Endothelial cell of umbilical vein (primary cell): ENCODE measurements at regions not wholly inside any gene's neighbourhood (a gene's known extent, or its start where the extent isn't known, plus 50 kb on each side); places are given as distances from the start of the nearest gene placed in this dataset.
"Not testable (repeated sequence)": the region's sequence is repeated elsewhere in the genome, so short reads cannot be mapped to it uniquely, and the experiment has no call there.

ENCODE experiments used
- EZH2 ChIP-seq: IDR thresholded peaks from 2 replicates; pipeline ENCODE4 v1.6.1; 2012; ENCODE audit warnings: borderline replicate concordance, low read depth, mild to moderate bottlenecking, moderate library complexity, low read length, inconsistent platforms; ENCODE audit not compliant: severe bottlenecking
- GATA2 ChIP-seq: IDR thresholded peaks from 2 replicates; pipeline ENCODE4 v1.7.0; 2011; ENCODE audit warnings: low read depth, mild to moderate bottlenecking, moderate library complexity, mixed read lengths, low read length; ENCODE audit not compliant: insufficient read length, insufficient read depth
- JUN ChIP-seq: IDR thresholded peaks from 2 replicates; pipeline ENCODE4 v1.6.1; 2011; ENCODE audit warnings: borderline replicate concordance, low read depth; ENCODE audit not compliant: insufficient read length, insufficient read depth
- MYC ChIP-seq: IDR thresholded peaks from one replicate; pipeline ENCODE4 v1.6.1; 2011; ENCODE audit warnings: mild to moderate bottlenecking, low read depth, low read length
- POLR2A ChIP-seq: IDR thresholded peaks from 2 replicates; pipeline ENCODE4 v1.6.1; 2012; ENCODE audit warnings: low read depth, mild to moderate bottlenecking, control low read depth, low read length
- POLR2AphosphoS5 ChIP-seq: IDR thresholded peaks from 2 replicates; pipeline ENCODE4 v1.6.1; 2012; ENCODE audit warnings: low read depth, mild to moderate bottlenecking, control low read depth, low read length, moderate library complexity; ENCODE audit not compliant: insufficient read depth
- TF ChIP-seq, protein P1 (sequence below), 2 donors: IDR thresholded peaks; 1 replicate in 1 of 2; 2 replicates in 1 of 2; pipeline ENCODE4 v1.5.1; 2011; ENCODE audit warnings: low read length in 2 of 2, mild to moderate bottlenecking in 2 of 2, moderate library complexity in 2 of 2, control low read depth in 1 of 2, inconsistent platforms in 1 of 2, low read depth in 1 of 2; ENCODE audit not compliant: insufficient read depth in 1 of 2; ENCODE audit errors: extremely low read depth in 1 of 2
- TF ChIP-seq, protein P2 (sequence below): IDR thresholded peaks from 2 replicates; pipeline ENCODE4 v1.6.1; 2011; ENCODE audit not compliant: insufficient read depth, insufficient read length

DNA sequence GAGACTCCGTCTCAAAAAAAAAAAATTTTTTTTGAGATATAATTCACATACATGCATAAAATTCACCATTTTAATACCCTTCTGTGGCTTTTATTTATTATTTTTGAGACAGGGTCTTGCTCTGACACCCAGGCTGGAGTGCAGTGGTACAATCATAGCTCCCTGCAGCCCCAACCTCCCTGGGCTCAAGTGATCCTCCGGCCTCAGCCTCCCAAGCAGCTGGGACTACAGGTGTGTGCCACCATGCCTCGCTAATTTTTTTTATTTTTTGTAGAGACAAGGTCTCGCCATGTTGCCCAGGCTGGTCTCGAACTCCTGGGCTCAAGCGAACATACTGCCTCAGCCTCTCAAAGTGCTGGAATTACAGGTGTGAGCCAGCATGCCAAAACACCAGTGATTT lies 305.9 kb downstream of the GOLGA6L6 start:
- TF ChIP-seq, protein P1, sequence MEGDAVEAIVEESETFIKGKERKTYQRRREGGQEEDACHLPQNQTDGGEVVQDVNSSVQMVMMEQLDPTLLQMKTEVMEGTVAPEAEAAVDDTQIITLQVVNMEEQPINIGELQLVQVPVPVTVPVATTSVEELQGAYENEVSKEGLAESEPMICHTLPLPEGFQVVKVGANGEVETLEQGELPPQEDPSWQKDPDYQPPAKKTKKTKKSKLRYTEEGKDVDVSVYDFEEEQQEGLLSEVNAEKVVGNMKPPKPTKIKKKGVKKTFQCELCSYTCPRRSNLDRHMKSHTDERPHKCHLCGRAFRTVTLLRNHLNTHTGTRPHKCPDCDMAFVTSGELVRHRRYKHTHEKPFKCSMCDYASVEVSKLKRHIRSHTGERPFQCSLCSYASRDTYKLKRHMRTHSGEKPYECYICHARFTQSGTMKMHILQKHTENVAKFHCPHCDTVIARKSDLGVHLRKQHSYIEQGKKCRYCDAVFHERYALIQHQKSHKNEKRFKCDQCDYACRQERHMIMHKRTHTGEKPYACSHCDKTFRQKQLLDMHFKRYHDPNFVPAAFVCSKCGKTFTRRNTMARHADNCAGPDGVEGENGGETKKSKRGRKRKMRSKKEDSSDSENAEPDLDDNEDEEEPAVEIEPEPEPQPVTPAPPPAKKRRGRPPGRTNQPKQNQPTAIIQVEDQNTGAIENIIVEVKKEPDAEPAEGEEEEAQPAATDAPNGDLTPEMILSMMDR (IDR thresholded peaks at IDR 0.05; ENCODE audit: extremely low read depth in 1 of 2, insufficient read depth in 1 of 2, low read depth in 1 of 2, low read length in 2 of 2), result not testable (repeated sequence)
- TF ChIP-seq GATA2, JUN, EZH2, MYC, POLR2A, POLR2AphosphoS5: not testable (repeated sequence)
- TF ChIP-seq, protein P2, sequence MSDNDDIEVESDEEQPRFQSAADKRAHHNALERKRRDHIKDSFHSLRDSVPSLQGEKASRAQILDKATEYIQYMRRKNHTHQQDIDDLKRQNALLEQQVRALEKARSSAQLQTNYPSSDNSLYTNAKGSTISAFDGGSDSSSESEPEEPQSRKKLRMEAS, result not testable (repeated sequence)
